ENCODE measurements at regions not wholly inside any gene's neighbourhood (a gene's known extent, or its start where the extent isn't known, plus 50 kb on each side); places are given as distances from the start of the nearest gene placed in this dataset.

DNA sequence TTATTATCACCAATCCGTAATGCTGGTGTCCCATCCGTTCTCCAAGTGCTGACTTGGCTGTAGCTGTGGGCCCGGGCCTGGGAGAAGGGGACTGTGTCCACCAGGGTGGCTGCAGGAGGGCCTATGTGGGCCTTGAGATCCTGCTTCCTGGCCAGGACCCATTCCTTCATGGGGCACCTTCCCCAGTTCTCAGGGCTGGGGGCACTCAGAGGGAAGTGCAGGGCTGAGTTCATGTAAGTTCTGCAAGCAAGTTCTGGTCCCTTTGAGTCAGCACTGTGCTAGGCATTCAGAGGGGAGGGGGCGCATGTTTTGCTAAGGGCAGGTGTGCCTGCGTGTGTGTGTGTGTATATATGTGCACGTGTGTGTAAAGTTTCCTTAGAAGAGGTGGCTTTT is 94.0 kb downstream of the GLI2 start:
- no peak for DNase-seq

DNA sequence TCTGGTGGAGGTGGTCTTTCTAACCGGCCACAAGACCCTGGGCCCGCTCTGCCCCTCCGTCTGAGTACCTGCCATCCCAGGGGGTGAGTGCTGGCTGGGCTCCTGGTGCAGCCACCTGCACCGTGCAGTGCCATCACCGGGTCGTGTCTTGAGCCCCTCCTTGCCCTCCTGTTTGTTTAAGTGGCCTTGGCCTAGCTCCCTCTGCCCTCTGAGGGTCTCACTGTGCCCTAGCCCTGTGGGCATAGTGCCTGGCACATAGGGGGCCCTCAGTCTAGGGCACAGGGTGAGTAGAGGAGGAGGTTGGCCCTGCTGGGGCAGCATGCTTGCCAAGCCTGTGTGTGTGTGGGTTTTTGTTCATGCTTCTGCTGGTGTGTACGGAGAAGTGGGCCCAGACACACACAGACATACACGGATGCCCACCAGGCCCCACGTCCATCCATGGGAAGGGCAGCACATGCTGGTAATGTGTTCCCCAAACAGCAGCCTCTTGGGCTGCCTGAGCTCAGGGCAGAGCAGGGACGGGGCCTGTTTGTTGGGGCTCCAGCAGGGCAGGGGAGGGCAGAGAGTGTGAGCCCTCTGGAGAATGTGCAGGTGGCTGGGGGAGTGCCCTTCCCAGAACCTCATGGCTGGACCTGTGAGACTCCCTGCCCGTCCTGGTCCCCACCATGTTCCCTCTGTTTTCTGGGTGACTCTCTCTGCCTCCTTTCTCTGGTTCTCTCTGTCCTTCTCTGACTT is 94.6 kb downstream of the GLI2 start:
- DNase-seq, result no peak

DNA sequence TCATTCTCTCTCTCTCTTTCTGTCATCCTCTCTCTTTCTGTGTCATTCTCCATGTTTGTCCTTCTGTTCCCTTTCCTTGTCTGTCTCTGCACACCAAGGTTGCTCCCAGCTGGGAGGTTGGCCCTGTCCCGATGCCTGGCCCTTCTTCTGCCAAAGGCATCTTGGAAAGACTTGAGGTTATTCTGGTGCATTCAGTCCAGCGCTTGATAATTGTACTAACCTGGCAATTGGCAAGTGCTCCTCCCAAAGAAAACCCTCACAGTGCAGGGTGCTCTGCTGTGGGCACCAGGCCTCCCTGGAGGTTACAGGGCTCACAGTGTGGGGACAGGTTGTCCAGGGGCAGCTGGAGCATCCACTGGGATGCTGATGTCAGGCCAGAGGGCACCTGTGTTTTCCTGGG is 95.4 kb downstream of the GLI2 start:
- DNase-seq, result peak; percentile 1

DNA sequence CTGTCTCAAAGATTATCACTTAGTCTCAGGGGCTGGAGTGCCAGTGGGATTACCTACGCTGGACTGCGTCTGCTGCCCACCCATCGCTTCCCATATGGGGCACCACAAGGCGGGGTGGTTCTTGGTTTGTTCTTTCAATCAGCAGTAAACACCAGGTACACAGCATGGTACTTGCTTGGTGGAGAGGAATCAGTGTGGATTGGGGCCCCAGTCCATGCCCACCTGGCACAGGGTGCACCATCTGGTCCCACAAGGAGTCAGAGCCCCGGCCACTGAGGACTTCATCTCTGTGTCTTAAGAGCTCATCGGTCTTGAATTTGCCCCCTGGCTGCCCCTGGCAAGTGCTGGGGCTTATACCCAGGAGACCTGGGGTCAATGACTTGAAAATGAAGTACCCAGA is 96.2 kb downstream of the GLI2 start:
- DNase-seq, result no peak

DNA sequence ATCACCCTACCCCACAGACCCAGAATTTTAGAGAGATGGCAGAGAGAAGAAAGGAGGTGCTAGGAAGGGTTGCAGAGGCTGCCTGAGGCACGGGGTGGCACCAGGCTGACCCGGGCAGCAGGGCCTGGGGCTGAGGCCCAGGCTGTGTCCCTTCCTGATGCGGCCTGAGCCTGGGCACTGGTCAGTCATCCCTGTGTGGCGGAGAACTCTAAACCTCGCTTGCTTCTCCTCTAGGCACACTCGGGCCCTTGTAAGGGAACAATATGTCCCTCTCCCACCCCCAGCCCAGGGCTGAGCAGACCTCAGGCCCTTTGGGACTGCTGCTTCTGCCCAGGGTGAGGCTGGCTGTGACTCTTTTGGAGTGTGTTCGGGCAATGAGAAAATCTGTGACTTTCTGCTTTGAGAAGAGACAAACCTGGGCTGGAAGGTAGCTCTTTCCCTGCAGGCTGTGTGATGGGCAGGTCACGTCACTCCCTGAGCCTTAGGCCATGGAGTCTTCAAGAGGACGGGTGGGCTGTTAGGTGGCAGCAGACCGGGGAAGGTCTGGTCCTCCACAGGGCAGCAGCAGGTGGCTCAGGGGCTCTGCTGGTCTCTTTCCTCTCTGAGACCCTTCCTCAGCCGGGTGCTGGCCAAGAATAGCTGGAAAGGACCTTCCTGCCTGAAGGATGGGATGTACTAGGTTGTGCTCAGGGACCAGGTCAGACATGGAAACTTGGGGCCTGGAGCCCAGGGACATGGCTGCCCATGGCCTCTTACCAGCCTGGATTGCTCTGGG is 96.8 kb downstream of the GLI2 start:
- DNase-seq, result no peak

DNA sequence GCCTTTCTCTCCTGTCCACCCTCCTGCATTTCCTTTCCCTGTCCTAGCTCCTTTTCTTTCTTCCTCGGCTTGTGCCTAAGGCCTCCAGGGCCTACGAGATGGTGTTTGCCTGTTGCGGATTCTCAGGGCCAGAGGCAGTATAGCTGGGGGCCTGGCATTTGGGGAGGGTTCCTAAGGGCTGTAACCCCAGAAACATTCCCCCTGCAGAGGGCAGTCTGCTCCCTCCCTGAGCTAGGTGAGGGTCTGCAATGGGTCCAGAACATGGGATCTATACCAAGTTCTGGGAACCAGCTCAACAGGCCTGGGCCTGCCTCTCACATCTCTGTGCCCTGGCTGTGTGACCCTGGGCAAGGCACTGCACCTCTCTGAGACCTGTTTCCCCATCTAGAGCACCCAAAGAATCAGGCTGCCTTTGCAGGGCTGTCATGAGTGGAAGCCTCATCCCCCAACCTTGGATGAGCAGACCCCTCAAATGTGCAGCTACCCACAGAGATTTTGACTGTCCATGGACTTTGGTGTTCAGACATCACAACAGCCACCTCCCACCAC is 97.5 kb downstream of the GLI2 start:
- DNase-seq, result no peak

DNA sequence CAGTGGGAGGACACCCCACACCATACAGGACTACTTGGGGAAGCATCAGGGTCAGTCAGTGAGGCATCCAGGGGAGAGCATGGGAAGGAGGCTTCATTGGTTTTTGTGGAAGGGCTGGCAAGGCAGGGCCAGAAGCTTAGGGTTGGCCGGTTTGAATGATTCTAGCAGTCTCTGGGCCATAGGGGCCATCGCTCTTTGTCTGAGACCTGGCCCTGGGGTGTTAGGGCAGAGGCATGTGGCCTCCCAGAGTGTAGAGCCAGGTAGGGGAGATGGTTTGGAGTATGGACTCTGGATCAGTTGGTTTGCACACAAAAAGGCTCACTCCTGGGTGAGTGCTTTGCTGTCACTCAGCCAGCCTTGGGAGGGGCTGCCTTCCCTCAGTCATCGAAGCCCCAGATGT is 98.5 kb downstream of the GLI2 start:
- DNase-seq, result no peak

DNA sequence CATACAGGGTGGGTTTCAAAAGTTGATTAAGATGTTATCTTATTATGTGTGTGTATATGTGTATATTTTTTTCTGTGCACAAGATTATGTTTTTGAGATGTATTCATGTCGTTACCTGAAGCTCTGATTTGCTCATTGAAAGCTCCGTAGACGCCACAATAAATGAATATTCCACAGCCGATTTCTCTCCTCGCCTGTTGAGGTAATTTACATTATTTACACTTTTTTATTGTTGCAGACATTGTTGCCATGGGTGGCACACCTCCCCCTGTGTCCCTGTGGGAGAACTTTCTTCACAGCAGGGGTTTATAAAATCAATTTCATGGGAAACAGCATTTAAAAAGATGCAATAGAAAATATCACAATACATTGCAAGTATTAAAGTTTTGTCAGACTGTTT is 100.6 kb downstream of the GLI2 start:
- DNase-seq, result no peak

DNA sequence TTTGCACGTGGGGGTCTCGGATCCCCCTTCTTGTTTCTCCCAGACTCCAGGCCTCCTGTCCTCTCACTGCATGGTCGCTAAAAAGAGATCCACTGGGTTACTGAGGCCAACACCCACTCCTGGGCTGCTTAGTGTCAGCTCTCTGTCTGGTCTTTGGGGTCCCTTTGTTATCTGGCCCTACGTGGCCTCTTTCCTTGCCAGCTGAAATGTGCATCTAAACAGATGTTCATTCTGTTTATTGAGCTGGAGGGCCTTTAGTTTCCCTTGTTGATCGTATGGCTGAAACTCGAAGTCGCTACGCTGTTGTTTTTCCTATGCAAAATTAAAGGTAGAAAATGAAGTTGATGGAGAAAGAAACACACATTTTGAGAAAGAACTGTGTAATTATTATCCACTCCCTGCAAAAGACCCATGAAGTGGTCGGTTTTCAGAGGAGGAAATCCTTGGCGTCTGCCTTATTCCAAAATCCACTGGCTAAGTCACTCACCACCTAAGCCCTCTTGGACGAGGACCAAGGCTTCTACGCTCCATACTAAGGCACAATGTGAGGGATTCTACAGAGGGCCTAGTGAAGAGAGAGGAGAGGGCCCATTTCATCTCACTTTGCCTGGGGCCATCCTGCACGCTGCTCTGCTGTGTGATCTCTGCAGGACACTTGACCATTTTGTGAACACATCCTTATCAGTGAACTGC is 105.3 kb downstream of the GLI2 start:
- no peak for DNase-seq

DNA sequence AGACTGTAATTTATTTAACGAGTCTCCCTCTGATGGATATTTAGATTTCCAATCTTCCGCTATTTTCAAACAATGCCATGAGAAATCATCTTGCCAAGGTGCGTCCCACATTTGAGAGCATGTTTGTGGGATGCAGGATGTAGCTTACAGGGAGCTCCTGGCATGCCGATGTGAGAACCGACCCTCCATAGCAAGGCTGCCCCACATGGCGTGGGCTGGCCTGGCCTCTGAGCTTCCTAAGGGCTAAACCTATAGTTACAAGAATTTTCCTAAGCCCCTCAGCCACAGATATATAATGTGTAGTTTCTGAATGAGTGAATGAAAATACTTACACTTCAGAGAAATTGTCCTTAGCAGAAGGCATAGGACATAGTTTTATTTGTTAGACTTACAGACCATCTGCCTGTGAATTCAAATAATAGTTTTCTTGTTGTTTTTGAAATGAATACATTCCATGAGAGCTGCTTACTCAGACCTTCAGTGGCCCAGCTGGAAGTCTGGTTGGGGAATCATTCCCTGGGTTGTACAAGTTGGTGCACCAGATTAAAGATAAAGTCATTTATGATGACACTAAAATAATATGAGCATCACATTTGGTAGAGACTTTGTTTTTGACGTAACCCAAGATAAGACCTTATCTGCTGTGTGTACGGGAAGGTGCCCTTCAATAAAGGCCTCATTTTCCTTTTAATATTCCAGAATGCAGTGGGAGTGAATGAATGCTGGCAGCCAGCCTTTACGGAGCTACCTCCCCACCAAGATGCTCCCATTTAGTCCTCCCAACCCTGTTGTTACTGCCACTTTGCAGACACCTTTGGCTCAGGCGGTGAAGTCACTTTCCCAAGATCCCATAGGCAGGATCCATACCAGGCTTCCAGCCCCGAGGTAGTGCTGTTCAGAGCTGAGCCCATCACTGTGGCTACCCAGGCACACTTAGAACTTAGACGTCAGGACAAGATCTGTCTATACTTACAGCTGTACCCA is 107.1 kb downstream of the GLI2 start:
- no peak for DNase-seq

DNA sequence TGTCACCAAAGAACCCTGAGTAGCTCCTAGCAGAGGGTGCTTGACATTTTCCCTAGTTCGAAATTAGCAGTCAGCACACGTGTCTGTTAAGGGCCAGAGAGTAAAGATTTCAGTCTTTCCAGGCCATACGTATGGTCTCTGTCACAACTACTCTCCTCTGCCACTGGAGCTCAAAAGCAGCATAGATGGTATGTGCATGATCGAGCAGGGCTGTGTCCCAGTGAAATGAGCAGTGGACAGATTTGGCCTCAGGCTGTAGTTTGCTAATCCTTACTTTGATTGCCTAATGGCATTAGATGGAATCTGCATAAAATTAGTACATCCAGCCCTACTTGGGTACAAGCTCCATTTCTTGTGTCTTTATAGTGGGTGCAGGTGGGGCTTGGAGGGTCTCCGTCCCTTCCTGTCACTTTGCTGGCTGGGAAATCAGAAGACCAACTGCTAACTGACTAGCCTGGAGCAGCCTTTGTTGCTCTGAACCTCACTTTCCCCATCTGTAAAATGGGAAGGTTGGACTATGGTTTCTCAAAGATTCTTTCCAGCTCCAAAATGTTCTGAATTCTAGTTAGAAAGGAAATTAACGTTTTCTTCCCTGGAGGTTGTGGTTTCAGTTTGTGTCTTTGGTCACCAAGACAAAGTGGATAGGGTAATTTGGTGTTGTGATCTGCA is 108.5 kb downstream of the GLI2 start:
- no peak for DNase-seq

DNA sequence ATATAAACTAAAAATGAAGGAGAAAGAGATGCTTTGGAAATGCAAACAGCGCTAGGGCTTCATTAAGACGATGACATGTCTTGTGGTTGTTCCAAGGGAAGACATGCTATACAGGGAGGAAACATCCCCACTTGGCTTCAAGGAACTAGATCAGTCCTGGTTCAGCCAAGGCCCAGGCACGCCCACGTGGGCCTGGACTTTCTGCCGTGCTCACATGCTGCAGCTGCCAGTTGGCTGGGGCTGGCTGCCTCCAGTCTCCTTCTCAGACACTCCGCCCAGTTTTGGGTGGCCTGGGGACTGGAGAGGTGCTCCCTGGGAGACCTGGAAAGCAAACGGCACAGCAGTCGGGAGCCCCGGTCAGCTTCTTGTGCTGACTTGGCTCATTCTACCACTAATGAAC is 109.6 kb downstream of the GLI2 start:
- no peak for DNase-seq

DNA sequence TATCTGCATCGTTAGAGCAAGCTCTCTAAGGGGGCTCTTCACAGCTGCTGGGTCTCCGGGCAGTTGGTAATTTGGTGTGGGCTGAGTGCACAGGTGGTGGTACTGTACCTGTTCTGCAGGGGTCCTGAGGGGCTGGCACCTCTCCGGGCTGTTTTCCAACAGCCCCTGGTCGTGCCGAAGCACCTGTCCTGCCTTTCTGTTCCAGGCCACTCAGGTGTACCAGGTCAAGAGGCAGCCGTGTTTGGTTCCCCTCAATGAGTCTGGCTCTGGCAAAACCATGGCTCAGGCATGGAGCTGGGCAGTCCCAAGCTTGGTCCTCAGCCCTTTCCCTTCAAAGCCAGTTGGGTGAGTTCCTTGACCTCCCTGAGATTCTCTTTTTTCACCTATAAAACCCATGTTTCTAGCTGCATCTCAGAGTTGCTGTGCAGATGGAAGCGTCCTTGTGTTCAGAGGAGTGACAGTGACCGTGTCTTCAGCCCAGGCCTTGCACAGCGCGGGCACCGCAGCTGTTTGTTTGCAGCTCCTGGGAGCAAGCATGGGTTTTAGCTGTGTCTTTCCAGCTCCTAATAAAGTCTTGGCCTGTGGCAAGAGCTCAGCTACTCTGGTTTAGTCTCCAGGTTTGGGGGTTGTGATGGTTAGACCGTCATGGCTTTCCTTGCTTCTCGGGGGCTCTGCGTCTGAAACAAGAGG is 110.9 kb downstream of the GLI2 start:
- DNase-seq, result no peak

DNA sequence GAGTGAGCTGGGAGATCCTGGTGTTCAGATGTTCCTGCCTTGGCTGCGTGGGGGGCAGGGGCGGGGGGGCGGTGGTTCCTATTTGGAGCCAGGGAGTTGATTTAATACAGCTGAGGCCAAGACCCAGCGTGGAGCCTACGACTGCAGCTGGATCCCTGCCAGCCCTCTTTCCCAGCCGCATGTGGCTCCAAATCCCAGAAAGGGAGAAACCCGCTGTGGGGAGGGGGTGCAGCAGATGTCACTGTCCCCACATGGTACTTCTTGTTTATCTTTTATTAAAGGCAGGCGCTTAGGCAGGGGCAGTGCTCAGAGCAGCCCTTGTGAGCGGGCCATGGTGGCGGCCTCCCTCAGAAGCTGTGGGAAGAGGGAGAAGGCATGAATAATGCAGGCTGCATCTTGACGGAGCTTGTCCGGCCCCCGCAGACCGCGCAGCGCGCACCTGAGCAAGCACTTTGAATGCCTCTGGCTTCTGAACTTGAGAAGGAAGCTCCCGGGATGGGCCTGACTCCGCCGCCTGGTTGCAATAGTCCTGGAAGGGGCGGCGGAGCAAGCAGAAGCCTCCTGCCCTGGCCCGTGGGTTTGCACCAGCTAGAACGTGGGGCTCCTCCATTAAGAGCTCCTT is 112.1 kb downstream of the GLI2 start:
- no peak for DNase-seq

DNA sequence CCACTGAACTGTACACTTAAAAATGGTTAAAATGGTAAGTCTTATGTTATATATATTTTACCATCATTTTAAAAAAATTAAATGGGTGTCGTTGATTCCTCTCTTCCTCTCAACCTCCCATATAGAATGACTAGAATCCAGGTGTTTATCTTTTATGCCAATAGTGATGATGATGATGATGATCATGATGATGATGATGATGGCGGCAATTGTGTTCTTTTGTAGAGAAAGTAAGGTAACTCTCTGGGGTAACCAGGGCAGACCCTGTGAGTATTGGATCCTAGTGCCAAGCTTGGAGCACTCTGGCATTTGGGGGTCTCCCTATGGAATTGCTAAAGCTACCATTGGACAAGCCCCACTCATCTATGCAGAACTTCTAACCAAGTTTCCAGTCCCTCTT is 113.6 kb downstream of the GLI2 start:
- no peak for DNase-seq

DNA sequence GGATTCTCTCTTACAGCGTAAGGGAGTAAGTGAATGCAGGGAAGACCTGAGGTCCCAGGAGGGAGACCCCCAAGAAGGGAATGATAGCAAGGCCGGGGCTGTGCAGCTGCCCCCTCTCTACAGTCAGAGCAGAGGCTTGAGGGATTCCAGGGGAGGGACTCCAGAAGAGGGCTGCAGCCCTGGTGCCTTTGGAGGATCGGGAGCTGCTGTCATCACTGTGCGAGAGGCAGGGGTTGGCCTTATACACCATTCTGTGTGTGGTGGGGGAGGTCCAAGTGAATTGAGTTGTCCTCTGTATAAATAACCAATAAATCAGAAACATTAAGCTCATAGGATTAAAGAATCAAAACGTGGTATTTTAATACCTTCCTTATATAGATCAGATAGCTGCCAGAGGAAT is 114.9 kb downstream of the GLI2 start:
- DNase-seq, result no peak

DNA sequence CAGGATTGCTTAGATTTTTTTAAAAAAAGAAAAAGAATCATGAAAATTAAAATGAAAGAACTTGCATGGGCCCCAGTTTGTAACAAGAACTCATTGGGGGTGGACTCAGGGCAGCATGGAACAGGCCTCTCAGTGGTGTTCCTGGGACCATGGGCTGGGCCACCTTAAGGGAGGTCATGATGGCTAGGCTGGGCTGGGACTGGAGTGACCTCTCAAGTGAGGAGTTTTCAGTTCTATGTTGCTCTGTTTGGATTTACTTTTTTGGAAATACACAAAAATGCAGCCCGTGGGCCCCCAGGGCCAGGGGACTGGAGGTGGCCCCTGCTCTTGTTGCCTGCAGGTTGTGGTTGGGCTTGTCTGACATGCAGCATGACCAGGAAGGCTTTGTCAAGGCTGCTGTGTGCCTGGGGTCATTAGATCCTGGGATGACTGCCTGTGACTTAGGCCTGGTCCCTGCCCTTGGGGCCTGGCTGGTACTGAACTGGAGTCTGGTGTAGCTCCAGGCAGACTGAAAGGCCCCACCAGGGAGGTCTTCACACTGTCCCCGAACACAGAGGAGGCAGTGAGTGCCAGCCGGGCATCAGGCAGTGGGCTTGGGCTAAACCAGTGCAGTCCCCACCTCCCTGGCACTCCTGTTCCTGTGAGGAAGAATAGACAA is 115.6 kb downstream of the GLI2 start:
- no peak for DNase-seq

DNA sequence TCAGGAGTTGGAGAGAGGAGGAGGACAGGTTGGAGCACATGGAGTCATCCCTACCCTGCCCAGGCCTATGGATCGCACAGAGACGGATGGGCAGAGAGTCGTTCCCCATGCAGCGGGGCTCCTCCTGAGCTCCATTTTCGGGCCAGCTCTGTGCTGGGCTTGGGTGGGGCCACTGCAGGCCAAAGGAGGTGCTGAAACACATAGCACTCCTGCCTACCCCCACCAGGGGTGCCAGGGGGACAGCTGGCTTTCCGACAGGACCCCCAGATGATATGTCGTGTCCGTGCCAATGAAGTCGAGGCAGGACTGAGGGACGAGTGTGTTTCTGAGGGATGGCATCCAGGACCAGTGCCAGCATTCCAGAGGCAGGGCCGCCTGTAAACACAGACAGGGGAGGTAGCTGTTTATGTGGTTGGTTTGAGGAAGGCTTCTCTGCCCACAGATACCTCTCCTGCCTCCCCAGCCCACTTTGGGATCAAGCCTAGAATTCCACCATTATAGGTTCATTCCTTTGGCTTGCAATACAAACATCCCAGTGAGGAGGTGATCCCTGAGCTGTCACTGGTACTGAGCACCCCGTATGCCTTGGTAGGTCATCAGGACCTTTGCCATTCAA is 116.6 kb downstream of the GLI2 start:
- no peak for DNase-seq

DNA sequence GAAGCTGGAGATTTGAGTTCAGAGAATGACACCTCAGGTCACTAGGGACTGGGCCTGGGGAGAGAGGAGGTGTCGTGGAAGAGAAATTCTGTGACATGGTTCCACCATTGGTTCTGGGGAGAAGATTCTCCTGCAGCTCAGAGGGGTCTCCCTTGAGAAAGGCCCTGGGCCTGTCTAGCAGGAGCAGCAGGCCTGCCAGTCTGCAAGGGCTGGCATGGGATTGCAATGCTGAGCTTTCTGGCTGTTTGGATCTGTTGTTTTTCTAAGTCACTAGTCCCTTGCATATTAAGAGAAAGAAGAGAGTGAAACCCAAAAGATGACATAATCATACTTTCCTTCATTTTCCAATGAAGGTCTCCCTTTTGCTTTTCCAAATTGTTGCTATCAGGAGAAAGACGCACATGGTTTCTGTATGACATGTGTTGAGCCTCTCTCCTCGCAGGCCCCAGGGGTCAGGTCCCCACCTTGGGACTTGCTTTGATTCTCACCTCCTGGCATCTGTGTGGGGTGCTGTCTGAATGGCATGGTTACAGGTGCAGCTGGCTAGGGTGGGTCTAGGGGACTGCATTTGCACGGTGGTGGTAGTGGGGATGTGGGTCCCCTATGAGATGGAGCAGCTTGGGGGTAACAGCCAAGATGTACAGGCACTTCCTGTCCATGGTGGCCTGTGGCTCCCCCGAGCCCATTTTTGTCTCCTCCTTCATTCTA is 117.8 kb downstream of the GLI2 start:
- no peak for DNase-seq

All from activated CD4-positive, alpha-beta T cell treated with anti-CD3 and anti-CD28 coated beads, Interleukin-2, Interleukin-6, amounts not matched to agents 100 ng/mL and 50 ng/mL, durations not matched to agents 16 hours and 8 hours (primary cell).